NCI-H1694 treated with DMSO at 0.1 percent for 48 hours (cell line): ENCODE measurements at regions not wholly inside any gene's neighbourhood (a gene's known extent, or its start where the extent isn't known, plus 50 kb on each side); places are given as distances from the start of the nearest gene placed in this dataset.

Experiments
- DNase-seq: peaks from one replicate; lab custom pipeline; 2025; lab: John Stamatoyannopoulos, UW

- DNase-seq: no peak
These were observed 519.3 kb upstream of the CADM2 start for GRCh38 chr3:84439476-84439875.

DNA sequence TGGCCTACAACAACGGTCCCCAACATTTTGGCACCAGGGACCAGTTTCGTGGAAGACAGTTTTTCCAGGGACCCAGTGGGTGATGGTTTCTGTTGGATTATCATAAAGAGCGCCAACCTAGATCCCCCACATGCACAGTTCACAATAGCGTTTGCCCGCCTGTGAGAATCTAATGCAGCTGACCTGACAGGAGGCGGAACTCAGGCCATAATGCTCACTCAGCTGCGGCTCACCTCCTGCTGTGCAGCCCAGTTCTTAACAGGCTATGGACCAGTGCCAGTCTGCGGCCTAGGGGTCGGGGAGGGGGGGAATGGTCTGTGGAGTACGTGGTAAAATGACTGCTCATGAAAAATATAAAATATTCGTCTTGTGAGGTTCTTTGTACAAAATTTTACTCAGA is 518.5 kb upstream of the CADM2 start:
- no peak for DNase-seq

DNA sequence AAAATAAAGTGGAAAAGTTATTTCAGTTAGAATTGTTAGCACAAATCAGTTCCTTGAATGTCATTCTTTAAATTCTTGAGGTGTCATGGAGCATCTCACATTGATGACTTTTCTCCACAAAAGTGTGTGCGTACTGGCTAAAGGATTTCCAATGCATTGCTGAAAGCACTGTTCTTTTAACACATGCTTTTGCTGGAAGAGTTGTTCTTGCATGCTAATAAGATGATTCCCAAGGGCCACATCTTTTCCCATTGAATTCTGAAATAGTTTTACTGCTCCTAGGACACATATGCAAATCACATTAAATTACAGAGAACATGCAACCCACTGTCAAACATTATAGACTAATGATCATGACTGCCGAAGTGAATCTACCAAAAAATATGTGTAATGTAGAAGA is 516.3 kb upstream of the CADM2 start:
- DNase-seq: no peak

- no peak for DNase-seq
These were observed 513.9 kb upstream of the CADM2 start for GRCh38 chr3:84444726-84445521.

- no peak for DNase-seq
These were observed 471.5 kb upstream of the CADM2 start for GRCh38 chr3:84487296-84487695.

GRCh38 chr3:84504761-84505160 is 454.0 kb upstream of the CADM2 start:
- DNase-seq: no peak

DNA sequence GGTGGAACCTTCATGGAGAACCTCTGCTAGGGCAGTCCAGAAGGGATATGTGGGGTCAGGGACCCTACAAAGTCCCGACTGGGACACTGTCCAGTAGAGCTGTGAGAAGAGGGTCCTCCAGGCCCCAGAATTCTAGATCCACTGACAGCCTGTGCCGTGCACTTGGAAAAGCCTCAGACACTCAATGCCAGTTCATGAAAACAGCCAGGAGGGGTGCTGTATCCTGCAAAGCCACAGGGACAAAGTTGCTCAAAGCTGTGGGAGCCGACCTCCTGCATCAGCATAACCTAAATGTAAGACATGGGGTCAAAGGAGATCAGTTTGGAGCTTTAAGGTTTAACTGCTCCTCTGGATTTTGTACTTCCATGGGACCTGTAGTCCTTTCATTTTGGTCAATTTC is 448.8 kb upstream of the CADM2 start:
- no peak for DNase-seq

- no peak for DNase-seq
These were observed 435.9 kb upstream of the CADM2 start for GRCh38 chr3:84522893-84523292.

- no peak for DNase-seq
These were observed 421.9 kb upstream of the CADM2 start for GRCh38 chr3:84536916-84537315.

DNA sequence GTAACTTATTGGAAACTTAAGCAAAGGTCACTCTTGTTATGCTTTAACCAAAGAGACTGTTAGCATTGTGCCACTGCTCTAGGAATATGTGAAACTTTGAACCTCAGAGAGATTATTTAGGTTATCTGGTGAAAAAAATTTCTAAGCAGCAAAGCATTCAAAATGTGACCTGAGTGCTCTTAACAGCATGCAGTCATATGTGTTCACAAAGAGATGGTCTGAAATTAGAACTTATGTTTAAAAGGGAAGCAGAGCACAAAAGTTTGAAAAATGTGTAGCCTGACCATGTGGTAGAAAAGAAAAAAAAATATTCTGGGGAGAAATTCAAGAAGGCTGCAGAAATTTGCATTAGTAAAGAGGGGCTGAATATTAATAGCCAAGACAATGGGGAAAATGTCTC is 420.2 kb upstream of the CADM2 start:
- no peak for DNase-seq

- no peak for DNase-seq
These were observed 411.6 kb upstream of the CADM2 start for GRCh38 chr3:84547207-84547606.

DNA sequence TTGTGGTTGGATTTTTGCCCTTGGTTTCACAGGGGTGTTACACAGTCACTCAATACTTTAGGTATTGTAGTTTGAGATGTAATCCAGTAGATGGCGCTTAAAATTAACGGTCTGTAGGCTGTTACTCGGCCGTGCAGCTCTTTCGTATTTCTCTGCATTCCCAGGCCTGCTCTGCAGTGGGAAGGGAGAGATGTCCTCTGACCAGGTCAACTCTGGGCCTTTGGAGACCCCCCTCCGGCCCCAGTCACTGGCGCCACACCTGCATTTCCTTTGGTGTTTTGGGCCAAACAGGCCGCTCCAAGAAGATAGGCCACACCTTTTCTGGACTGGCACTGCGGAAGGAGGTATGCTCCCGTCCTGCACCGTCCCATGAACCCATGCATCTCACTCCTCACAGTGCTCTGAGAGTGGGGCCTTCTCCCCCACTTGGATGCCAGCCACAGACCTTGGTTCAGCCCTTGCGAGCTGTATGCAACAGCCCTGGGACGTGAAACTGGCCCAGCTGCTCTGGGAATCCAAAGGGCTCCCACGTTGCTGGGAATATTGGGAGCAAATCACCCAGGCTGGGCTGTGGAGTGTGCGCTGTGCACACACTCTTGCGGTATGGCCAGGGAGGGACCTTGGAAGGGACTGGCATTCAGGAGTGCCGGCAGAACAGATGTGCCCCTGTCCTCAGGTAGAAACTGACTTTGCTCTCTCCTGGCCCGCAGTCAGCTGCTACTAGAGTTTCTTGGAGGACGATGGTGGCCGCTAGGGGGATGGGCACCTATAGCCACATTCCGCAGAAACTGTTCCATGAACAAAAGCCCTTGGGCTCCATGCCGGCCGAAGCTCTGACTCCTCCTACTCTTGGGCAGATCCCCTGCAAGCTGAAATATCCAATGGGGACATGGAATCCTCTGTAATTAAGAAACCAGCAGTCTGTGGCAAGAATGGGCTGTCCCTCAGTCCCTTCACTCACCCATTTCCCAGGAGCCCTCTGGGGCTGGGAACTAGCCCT is 410.5 kb upstream of the CADM2 start:
- no peak for DNase-seq

- DNase-seq: no peak
These were observed 403.2 kb upstream of the CADM2 start for GRCh38 chr3:84555629-84556028.

- no peak for DNase-seq
These were observed 392.5 kb upstream of the CADM2 start for GRCh38 chr3:84566256-84566655.

DNA sequence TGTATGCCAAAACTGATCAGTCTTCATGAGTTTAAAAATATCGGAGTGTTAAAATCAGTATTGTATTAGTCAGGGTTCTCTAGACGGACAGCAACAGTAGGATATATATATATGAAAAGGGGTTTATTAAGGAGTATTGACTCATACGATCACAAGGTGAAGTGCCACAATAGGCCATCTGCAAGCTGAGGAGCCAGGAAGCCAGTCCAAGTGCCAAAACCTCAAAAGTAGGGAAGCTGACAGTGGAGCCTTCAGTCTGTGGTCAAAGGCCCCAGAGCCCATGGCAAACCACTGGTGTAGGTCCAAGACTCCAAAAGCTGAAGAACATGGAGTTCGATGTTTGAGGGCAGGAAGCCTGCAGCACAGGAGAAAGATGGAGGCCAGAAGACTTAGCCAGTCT is 391.0 kb upstream of the CADM2 start:
- no peak for DNase-seq

- no peak for DNase-seq
These were observed 384.8 kb upstream of the CADM2 start for GRCh38 chr3:84573962-84574361.

DNA sequence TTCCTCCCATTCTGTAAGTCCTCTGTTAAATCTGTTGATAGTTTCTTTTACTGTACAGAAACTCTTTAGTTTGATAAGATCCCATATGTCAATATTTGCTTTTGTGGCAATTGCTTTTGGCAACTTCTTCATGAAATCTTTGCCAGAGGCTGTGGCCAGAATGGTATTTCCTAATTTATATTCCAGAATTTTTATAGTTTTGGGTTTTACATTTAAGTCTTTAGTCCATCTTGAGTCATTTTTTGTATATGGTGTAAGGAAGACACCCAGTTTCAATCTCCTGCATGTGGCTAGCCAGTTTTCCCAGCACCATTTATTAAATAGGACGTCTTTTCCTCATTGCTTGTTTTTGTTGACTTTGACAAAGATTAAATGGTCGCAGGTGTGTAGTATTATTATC is 372.4 kb upstream of the CADM2 start:
- DNase-seq: no peak

DNA sequence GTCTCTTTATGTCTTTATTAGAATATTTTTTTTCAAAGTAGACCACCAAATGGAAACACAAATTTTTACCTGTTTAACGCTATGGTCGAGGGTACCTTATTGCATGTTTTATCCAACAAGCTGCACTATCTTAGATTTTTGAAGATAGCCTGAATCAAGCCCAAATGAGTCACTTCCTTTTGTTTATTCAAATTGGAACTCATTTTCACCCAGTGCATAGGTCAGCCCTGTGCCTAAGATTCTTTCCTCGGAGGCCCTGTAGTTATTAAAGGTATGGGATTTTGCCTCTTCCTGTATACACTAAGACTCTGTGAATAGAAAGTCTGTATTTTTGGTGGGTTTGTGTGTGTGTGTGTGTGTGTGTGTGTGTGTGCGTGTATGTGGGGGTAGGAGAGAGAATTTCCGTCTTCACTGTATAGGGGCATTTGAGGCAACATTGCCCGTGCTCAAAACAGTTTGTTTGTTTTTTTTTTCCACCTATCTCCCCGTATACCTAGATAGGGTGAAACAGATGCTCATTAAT is 358.0 kb upstream of the CADM2 start:
- DNase-seq: no peak

- DNase-seq: peak; percentile 9
These were observed 357.5 kb upstream of the CADM2 start for GRCh38 chr3:84601303-84601702.

DNA sequence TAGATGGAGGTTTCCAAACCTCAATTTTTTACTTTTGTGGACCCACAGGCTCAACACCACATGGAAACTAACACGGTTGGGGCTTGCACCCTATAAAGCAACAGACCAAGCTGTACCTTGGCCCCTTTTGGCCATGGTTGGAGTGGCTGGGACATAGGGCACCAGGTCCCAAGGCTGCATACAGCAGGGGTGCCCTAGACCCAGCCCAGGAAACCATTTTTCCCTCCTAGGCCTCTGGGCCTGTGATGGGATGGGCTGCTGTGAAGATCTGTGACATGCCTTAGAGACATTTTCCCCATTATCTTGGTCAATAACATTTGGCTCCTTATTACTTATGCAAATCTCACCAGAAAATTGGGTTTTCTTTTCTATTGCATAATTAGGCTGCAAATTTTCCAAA is 337.0 kb upstream of the CADM2 start:
- DNase-seq: no peak

DNA sequence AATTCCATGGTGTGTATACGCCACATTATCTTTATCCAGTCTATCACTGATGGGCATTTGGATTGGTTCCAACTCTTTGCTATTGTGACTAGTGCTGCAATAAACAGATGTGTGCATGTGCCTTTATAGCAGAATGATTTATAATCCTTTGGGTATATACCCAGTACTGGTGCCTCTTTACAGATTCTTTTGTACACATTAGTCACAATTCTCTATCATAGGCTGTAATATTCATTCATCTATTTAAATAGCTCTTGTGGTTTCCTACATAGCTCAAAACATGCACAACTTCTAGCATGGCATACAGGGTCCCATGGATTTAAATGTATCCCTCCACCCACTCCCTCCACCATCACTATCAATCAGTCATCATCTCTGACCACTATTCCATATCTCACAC is 324.1 kb upstream of the CADM2 start:
- DNase-seq: no peak

DNA sequence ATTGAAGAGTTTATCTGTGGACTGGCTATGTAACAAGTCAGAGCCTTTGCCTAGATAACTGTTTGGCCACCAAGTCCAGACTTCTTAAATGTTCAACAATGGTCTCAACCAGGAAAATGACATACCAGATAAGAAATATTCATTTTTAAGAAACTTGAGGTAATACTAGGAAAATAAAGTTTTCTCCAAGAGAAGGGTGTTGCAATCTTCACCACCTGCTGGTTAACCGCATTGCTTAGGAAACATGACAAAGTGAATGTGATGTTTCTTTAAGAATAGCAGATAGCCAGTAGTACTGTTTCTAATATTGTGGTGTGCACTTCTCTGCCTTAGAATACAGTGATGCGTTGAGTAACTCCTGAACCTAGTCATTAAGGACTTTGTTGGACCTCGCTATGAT is 321.5 kb upstream of the CADM2 start:
- DNase-seq: no peak

DNA sequence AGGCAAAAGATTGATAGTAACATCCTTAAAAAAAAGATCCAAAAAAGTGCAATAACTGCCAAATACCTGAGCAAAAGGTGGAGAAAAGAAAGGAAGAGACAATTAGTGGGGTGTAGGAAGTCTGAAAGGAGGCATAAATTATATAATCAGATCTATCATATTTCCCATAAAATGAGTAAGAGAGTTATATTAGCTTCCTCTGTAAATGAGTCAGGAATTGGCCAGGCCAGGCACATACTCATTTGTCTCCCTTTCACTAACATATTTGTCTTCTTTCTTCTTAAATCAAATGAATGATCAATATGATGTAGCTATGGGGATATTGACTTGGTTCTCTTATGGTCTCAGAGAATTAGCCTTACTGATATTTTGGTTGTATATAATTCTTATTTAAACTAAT is 292.3 kb upstream of the CADM2 start:
- no peak for DNase-seq
